MM.1S (cell line): ENCODE measurements at regions not wholly inside any gene's neighbourhood (a gene's known extent, or its start where the extent isn't known, plus 50 kb on each side); places are given as distances from the start of the nearest gene placed in this dataset.

ENCODE experiments used
- CTCF ChIP-seq: fragments of 300-600 bp; sonication (generic); IDR thresholded peaks from 2 replicates; pipeline ENCODE4 v1.5.1; 2016; ENCODE audit warnings: antibody characterized with exemption, low read length, mixed read lengths
- EZH2 ChIP-seq: fragments of 300-600 bp; sonication (generic); optimal IDR thresholded peaks from 2 replicates; pipeline ENCODE3; 2017; ENCODE audit warnings: low read depth, mild to moderate bottlenecking, antibody characterized with exemption, low read length, mixed read lengths
- EZH2phosphoT487 ChIP-seq: fragments of 300-600 bp; sonication (generic); IDR thresholded peaks from 2 replicates; pipeline ENCODE4 v1.6.1; 2018; ENCODE audit warnings: antibody characterized with exemption, low read length

GRCh38 chr12:84793558-84794367, 118.8 kb downstream of the SLC6A15 start:
- TF ChIP-seq EZH2 (no peak), CTCF (no peak), EZH2phosphoT487 (no peak)
